GM12878 (cell line): ENCODE measurements at regions not wholly inside any gene's neighbourhood (a gene's known extent, or its start where the extent isn't known, plus 50 kb on each side); places are given as distances from the start of the nearest gene placed in this dataset.

Experiments used
- BCL3 ChIP-seq: IDR thresholded peaks from 2 replicates; pipeline ENCODE4 v1.6.1; 2011; ENCODE audit warnings: borderline replicate concordance, low read depth, mild to moderate bottlenecking, moderate library complexity, low read length; ENCODE audit not compliant: insufficient read depth, poor library complexity, severe bottlenecking
- CTCF ChIP-seq, 3 experiments: IDR thresholded peaks in 2 of 3; conservative IDR thresholded peaks in 1 of 3; 2 replicates each; pipeline ENCODE4 v1.5.1; 2011; ENCODE audit warnings: low read depth in 3 of 3, low read length in 3 of 3, mild to moderate bottlenecking in 3 of 3, control low read depth in 2 of 3, moderate library complexity in 2 of 3, inconsistent platforms in 1 of 3, mixed read lengths in 1 of 3; ENCODE audit not compliant: control insufficient read depth in 2 of 3, insufficient read depth in 1 of 3; ENCODE audit errors: extremely low read depth in 1 of 3
- E2F4 ChIP-seq: IDR thresholded peaks from 2 replicates; pipeline ENCODE4 v1.6.1; 2012; ENCODE audit warnings: low read depth, low read length, improper control_type of control experiment
- ELK1 ChIP-seq: IDR thresholded peaks from 2 replicates; pipeline ENCODE4 v1.6.1; 2012; ENCODE audit warnings: low read depth, low read length, improper control_type of control experiment
- IRF4 ChIP-seq: IDR thresholded peaks from 2 replicates; pipeline ENCODE4 v1.6.1; 2011; ENCODE audit warnings: low read depth, low read length
- KDM1A ChIP-seq: fragments of 200-600 bp; sonication (generic); IDR thresholded peaks from 2 replicates; pipeline ENCODE4 v1.6.1; 2016; ENCODE audit warnings: borderline replicate concordance
- MTA3 ChIP-seq: IDR thresholded peaks from 2 replicates; pipeline ENCODE4 v1.6.1; 2012; ENCODE audit warnings: low read length, inconsistent platforms, borderline replicate concordance
- MXI1 ChIP-seq: fragments of 150-350 bp; IDR thresholded peaks from 2 replicates; pipeline ENCODE4 v1.6.1; 2011; ENCODE audit warnings: low read depth, mild to moderate bottlenecking, inconsistent platforms, low read length, improper control_type of control experiment
- NBN ChIP-seq: fragments of 450-650 bp; IDR thresholded peaks from 2 replicates; pipeline ENCODE4 v1.6.1; 2016
- NFYA ChIP-seq: IDR thresholded peaks from 2 replicates; pipeline ENCODE4 v1.6.1; 2011; ENCODE audit warnings: low read depth, mild to moderate bottlenecking, low read length, improper control_type of control experiment, borderline replicate concordance
- NR2F1 ChIP-seq: fragments of 450-650 bp; conservative IDR thresholded peaks from 2 replicates; pipeline ENCODE4 v1.6.1; 2017; ENCODE audit warnings: mild to moderate bottlenecking
- POLR2AphosphoS5 ChIP-seq: IDR thresholded peaks from 2 replicates; pipeline ENCODE4 v1.6.1; 2011; ENCODE audit warnings: mild to moderate bottlenecking, low read length, inconsistent platforms
- RELB ChIP-seq: fragments of 450-650 bp; IDR thresholded peaks from 2 replicates; pipeline ENCODE4 v1.6.1; 2017; ENCODE audit warnings: low read depth, mild to moderate bottlenecking, moderate library complexity
- RFX5 ChIP-seq: IDR thresholded peaks from 2 replicates; pipeline ENCODE4 v1.6.1; 2011; ENCODE audit warnings: low read depth, low read length, improper control_type of control experiment
- RUNX3 ChIP-seq: IDR thresholded peaks from 2 replicates; pipeline ENCODE4 v1.6.1; 2012; ENCODE audit warnings: low read length, inconsistent platforms
- SMAD5 ChIP-seq: IDR thresholded peaks from 2 replicates; pipeline ENCODE4 v1.6.1; 2016; ENCODE audit warnings: antibody characterized with exemption, low read depth
- ZNF592 ChIP-seq: fragments of 450-650 bp; IDR thresholded peaks from 2 replicates; pipeline ENCODE4 v1.6.1; 2017; ENCODE audit warnings: mild to moderate bottlenecking, moderate library complexity
- ZNF622 ChIP-seq: fragments of 450-650 bp; IDR thresholded peaks from 2 replicates; pipeline ENCODE4 v1.6.1; 2017; ENCODE audit warnings: mild to moderate bottlenecking, inconsistent platforms

GRCh38 chr5:89342106-89342876 lies 459.3 kb upstream of the MEF2C start (continued):
- TF ChIP-seq RUNX3 (peak; percentile 88), ZNF622 (no peak), RFX5 (no peak), BCL3 (peak; percentile 74), ELK1 (no peak), E2F4 (no peak), MTA3 (0 out of 2 replicates have a peak, but pooled peaks have one; percentile 12), ZNF592 (no peak), NBN (no peak), NFYA (no peak), MXI1 (no peak), CTCF (IDR thresholded peaks at IDR 0.05 in 2 of 3, conservative IDR thresholded peaks at IDR 0.05 in 1 of 3; ENCODE audit: control insufficient read depth in 2 of 3, extremely low read depth in 1 of 3, insufficient read depth in 1 of 3, low read depth in 3 of 3, low read length in 3 of 3) (no peak), IRF4 (peak; percentile 19; the same call in 1 of the 2 replicates), POLR2AphosphoS5 (peak; percentile 48; the same call in 1 of the 2 replicates), NR2F1 (no peak), KDM1A (no peak), RELB (peak; percentile 61; the same call in 1 of the 2 replicates), SMAD5 (no peak)
